HepG2 (cell line): ENCODE measurements at regions not wholly inside any gene's neighbourhood (a gene's known extent, or its start where the extent isn't known, plus 50 kb on each side); places are given as distances from the start of the nearest gene placed in this dataset.

Source experiments
- ASH2L ChIP-seq: fragments of 300-600, 200-600 bp; sonication (generic); IDR thresholded peaks from 2 replicates; pipeline ENCODE4 v1.7.0; 2017; ENCODE audit warnings: low read depth, mild to moderate bottlenecking, moderate library complexity, mixed read lengths, low read length; ENCODE audit not compliant: insufficient read length
- ATF4 ChIP-seq, 2 experiments: fragments of 450-650 bp in 1 of 2; sonication (generic) in 1 of 2; formaldehyde crosslinking; IDR thresholded peaks; 2 replicates each; pipeline versions ENCODE4 v1.5.0 to v1.8.0; 2020 to 2022; ENCODE audit warnings: mild to moderate bottlenecking in 1 of 2, missing genetic modification reagents in 1 of 2
- BCL6 ChIP-seq: IDR thresholded peaks from 2 replicates; pipeline ENCODE4 v1.6.1; 2016; ENCODE audit warnings: missing genetic modification reagents, missing compliant biosample characterization
- BRD4 ChIP-seq: sonication (generic); formaldehyde crosslinking; IDR thresholded peaks from 2 replicates; pipeline ENCODE4 v1.4.0; 2020; ENCODE audit warnings: missing genetic modification reagents
- CSRNP2 ChIP-seq: sonication (generic); formaldehyde crosslinking; conservative IDR thresholded peaks from 2 replicates; pipeline ENCODE4 v1.8.0; 2022; ENCODE audit warnings: low read depth, missing genetic modification reagents
- FOSL2 ChIP-seq: sonication (generic); formaldehyde crosslinking; IDR thresholded peaks from 2 replicates; pipeline ENCODE4 v1.4.0; 2020; ENCODE audit warnings: missing genetic modification reagents
- GABPB1 ChIP-seq: IDR thresholded peaks from 2 replicates; pipeline ENCODE4 v1.6.1; 2016; ENCODE audit warnings: mild to moderate bottlenecking, missing genetic modification reagents, moderate library complexity, missing compliant biosample characterization
- HNRNPL ChIP-seq: fragments of 200-400 bp; formaldehyde crosslinking; IDR thresholded peaks from 2 replicates; pipeline ENCODE4 v1.6.1; 2017; ENCODE audit warnings: mild to moderate bottlenecking, low read depth, low read length
- KAT8 ChIP-seq: IDR thresholded peaks from 2 replicates; pipeline ENCODE4 v1.6.1; 2016; ENCODE audit warnings: missing genetic modification reagents, missing compliant biosample characterization
- MBNL3 ChIP-seq: fragments of 250-450 bp; sonication (Bioruptor Pico); conservative IDR thresholded peaks from 2 replicates; pipeline ENCODE4 v1.8.0; 2022; ENCODE audit warnings: mild to moderate bottlenecking, inconsistent platforms
- ONECUT2 ChIP-seq: sonication (generic); formaldehyde crosslinking; IDR thresholded peaks from 2 replicates; pipeline ENCODE4 v1.4.0; 2020; ENCODE audit warnings: missing genetic modification reagents
- POGZ ChIP-seq: sonication (generic); formaldehyde crosslinking; IDR thresholded peaks from 2 replicates; pipeline ENCODE4 v1.4.0; 2020; ENCODE audit warnings: mild to moderate bottlenecking, missing genetic modification reagents
- PRPF4 ChIP-seq: fragments of 200-400 bp; formaldehyde crosslinking; IDR thresholded peaks from 2 replicates; pipeline ENCODE4 v1.6.1; 2016; ENCODE audit warnings: low read length, low read depth; ENCODE audit not compliant: poor library complexity, severe bottlenecking
- RFX1 ChIP-seq: fragments of 450-650 bp; IDR thresholded peaks from 2 replicates; pipeline ENCODE4 v1.6.1; 2017
- RFX3 ChIP-seq: IDR thresholded peaks from 2 replicates; pipeline ENCODE4 v1.6.1; 2016; ENCODE audit warnings: missing biosample characterization, missing genetic modification reagents
- STAT5B ChIP-seq: sonication (generic); formaldehyde crosslinking; IDR thresholded peaks from 2 replicates; pipeline ENCODE4 v1.4.0; 2020; ENCODE audit warnings: missing genetic modification reagents
- TEAD2 ChIP-seq: sonication (generic); formaldehyde crosslinking; IDR thresholded peaks from 2 replicates; pipeline ENCODE4 v1.9.0; 2021; ENCODE audit warnings: missing genetic modification reagents
- TEAD3 ChIP-seq: optimal IDR thresholded peaks from 2 replicates; pipeline ENCODE3; 2016; ENCODE audit warnings: borderline replicate concordance
- TFDP2 ChIP-seq: sonication (generic); formaldehyde crosslinking; IDR thresholded peaks from 2 replicates; pipeline ENCODE4 v1.4.0; 2020; ENCODE audit warnings: missing genetic modification reagents
- ZBTB1 ChIP-seq: sonication (generic); formaldehyde crosslinking; IDR thresholded peaks from 2 replicates; pipeline ENCODE4 v1.4.0; 2020; ENCODE audit warnings: missing genetic modification reagents, borderline replicate concordance
- ZNF292 ChIP-seq: sonication (generic); formaldehyde crosslinking; IDR thresholded peaks from 2 replicates; pipeline ENCODE4 v1.8.1; 2022; ENCODE audit warnings: mild to moderate bottlenecking, low read depth, missing genetic modification reagents, borderline replicate concordance
- ZNF501 ChIP-seq: sonication (generic); formaldehyde crosslinking; IDR thresholded peaks from 2 replicates; pipeline ENCODE4 v1.5.1; 2020; ENCODE audit warnings: mild to moderate bottlenecking, moderate library complexity, missing genetic modification reagents
- ZNF530 ChIP-seq: sonication (generic); formaldehyde crosslinking; IDR thresholded peaks from 2 replicates; pipeline ENCODE4 v1.5.0; 2020; ENCODE audit warnings: low read depth, mild to moderate bottlenecking, missing genetic modification reagents
- ZNF598 ChIP-seq: sonication (generic); formaldehyde crosslinking; IDR thresholded peaks from 2 replicates; pipeline ENCODE4 v1.5.1; 2020; ENCODE audit warnings: mild to moderate bottlenecking, missing genetic modification reagents, borderline replicate concordance
- ZNF775 ChIP-seq: sonication (generic); formaldehyde crosslinking; IDR thresholded peaks from 2 replicates; pipeline ENCODE4 v1.4.0; 2020; ENCODE audit warnings: missing genetic modification reagents, mild to moderate bottlenecking, moderate library complexity, borderline replicate concordance
- TF ChIP-seq, protein P1 (sequence below): IDR thresholded peaks from 2 replicates; pipeline ENCODE4 v1.6.1; 2016; ENCODE audit warnings: control low read depth

GRCh38 chr17:31596382-31597323, 205.2 kb downstream of the RAB11FIP4 start (continued):
- no peak for TF ChIP-seq ZNF775 (CRISPR knock-in tag)
- no peak for TF ChIP-seq BCL6 (CRISPR knock-in tag)
- no peak for TF ChIP-seq ZNF530 (CRISPR knock-in tag)
- no peak for TF ChIP-seq KAT8 (CRISPR knock-in tag)
- peak; percentile 12 for TF ChIP-seq TEAD3 (CRISPR knock-in tag)
- TF ChIP-seq ONECUT2 = no peak
- no peak for TF ChIP-seq ATF4 (CRISPR knock-in tag; IDR thresholded peaks at IDR 0.05)
- TF ChIP-seq POGZ (CRISPR knock-in tag) = no peak
- TF ChIP-seq ZNF598 = no peak
- TF ChIP-seq HNRNPL = 0 out of 2 replicates have a peak, but pooled peaks have one; percentile 38
- TF ChIP-seq ZNF292 (CRISPR knock-in tag) = 0 out of 2 replicates have a peak, but pooled peaks have one; percentile 28
- no peak for TF ChIP-seq MBNL3 (CRISPR knock-in tag)
- TF ChIP-seq ZNF501 (CRISPR knock-in tag) = no peak
- TF ChIP-seq GABPB1 (CRISPR knock-in tag) = peak; percentile 38; the same call in 1 of the 2 replicates
- TF ChIP-seq CSRNP2 (CRISPR knock-in tag) = no peak
- no peak for TF ChIP-seq RFX3 (CRISPR knock-in tag)
- TF ChIP-seq ASH2L = no peak
- TF ChIP-seq BRD4 = no peak
- TF ChIP-seq PRPF4 = no peak
- TF ChIP-seq TFDP2 (CRISPR knock-in tag) = no peak
- TF ChIP-seq RFX1 = no peak
- no peak for TF ChIP-seq TEAD2 (CRISPR knock-in tag)
- peak; percentile 72 for TF ChIP-seq FOSL2 (CRISPR knock-in tag)
- no peak for TF ChIP-seq STAT5B (CRISPR knock-in tag)
- TF ChIP-seq ZBTB1 = no peak
- TF ChIP-seq, protein P1, sequence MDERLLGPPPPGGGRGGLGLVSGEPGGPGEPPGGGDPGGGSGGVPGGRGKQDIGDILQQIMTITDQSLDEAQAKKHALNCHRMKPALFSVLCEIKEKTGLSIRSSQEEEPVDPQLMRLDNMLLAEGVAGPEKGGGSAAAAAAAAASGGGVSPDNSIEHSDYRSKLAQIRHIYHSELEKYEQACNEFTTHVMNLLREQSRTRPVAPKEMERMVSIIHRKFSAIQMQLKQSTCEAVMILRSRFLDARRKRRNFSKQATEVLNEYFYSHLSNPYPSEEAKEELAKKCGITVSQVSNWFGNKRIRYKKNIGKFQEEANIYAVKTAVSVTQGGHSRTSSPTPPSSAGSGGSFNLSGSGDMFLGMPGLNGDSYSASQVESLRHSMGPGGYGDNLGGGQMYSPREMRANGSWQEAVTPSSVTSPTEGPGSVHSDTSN = no peak
